Transverse colon (tissue), 4 donors: ENCODE measurements at regions not wholly inside any gene's neighbourhood (a gene's known extent, or its start where the extent isn't known, plus 50 kb on each side); places are given as distances from the start of the nearest gene placed in this dataset.

Source experiments
- DNase-seq: peaks from one replicate; pipeline ENCODE4 v3.0.0-alpha.2; 2019
- H3K27ac ChIP-seq, 4 donors: fragments of 200-600 bp; sonication (generic); 2 replicates each; pipeline ENCODE4 v1.5.1; 2016 to 2018; ENCODE audit warnings: inconsistent platforms in 4 of 4
- H3K27me3 ChIP-seq: fragments of 200-600 bp; sonication (generic); 2 replicates; pipeline ENCODE4 v1.5.1; 2017; ENCODE audit warnings: inconsistent platforms
- H3K36me3 ChIP-seq, 4 donors: fragments of 200-600 bp; sonication (generic); 2 replicates each; pipeline ENCODE4 v1.5.1; 2017 to 2019; ENCODE audit warnings: inconsistent platforms in 4 of 4
- H3K4me1 ChIP-seq, 4 donors: fragments of 200-600 bp; sonication (generic); 2 replicates each; pipeline ENCODE4 v1.5.1; 2017 to 2020; ENCODE audit warnings: inconsistent platforms in 4 of 4
- H3K4me3 ChIP-seq, 4 donors: fragments of 200-600 bp; sonication (generic); 1 replicate in 1 of 4; 2 replicates in 3 of 4; pipeline versions ENCODE4 v1.5.1 to v1.6.1; 2017 to 2019; ENCODE audit warnings: inconsistent platforms in 4 of 4
- H3K9me3 ChIP-seq, 2 donors: fragments of 200-600 bp; sonication (generic); 2 replicates each; pipeline ENCODE4 v1.5.1; 2017 to 2019; ENCODE audit warnings: inconsistent platforms in 2 of 2
- EP300 ChIP-seq: sonication (generic); formaldehyde crosslinking; IDR thresholded peaks from one replicate; pipeline ENCODE4 v1.6.1; 2017; ENCODE audit warnings: antibody characterized with exemption, low read depth
- POLR2A ChIP-seq: fragments of 450-650 bp; IDR thresholded peaks from one replicate; pipeline ENCODE4 v1.6.1; 2016; ENCODE audit warnings: antibody characterized with exemption, mild to moderate bottlenecking, moderate library complexity
- POLR2AphosphoS5 ChIP-seq, 3 donors: sonication (generic); formaldehyde crosslinking; IDR thresholded peaks; one replicate each; pipeline ENCODE4 v1.6.1; 2016; ENCODE audit warnings: antibody characterized with exemption in 3 of 3
- WGBS, 2 donors: methylation state at CpG; one replicate each; pipeline ENCODE4 v1.1.5; 2018; ENCODE audit warnings: low coverage in 1 of 2; 5-methylcytosine and 5-hydroxymethylcytosine counted together
- in situ Hi-C, 4 donors: fragments of 200-750 bp; cut with MboI; loops; one replicate each; pipeline versions ENCODE4 v1.15.0 to v1.15.1; 2017; ENCODE audit warnings: low sequenced_read_pairs in 3 of 4, low pct_ligation_motif_present in 1 of 4, low pct_unique_long_range_greater_than_20kb in 1 of 4
- intact Hi-C: fragments of 100-400 bp; cut with DNase I; formaldehyde crosslinking; loops from one replicate; pipeline ENCODE4 v1.15.1; 2023; ENCODE audit warnings: low total_unique reads
- TF ChIP-seq, protein P1 (sequence below), 5 experiments: fragments of 200-600 bp in 3 of 5; fragments of 450-650 bp in 2 of 5; sonication (generic) in 3 of 5; IDR thresholded peaks; 1 replicate in 2 of 5; 2 replicates in 3 of 5; pipeline ENCODE4 v1.5.1; 2016 to 2017; ENCODE audit warnings: antibody characterized with exemption in 5 of 5, inconsistent platforms in 3 of 5, mild to moderate bottlenecking in 2 of 5, moderate library complexity in 1 of 5

DNA sequence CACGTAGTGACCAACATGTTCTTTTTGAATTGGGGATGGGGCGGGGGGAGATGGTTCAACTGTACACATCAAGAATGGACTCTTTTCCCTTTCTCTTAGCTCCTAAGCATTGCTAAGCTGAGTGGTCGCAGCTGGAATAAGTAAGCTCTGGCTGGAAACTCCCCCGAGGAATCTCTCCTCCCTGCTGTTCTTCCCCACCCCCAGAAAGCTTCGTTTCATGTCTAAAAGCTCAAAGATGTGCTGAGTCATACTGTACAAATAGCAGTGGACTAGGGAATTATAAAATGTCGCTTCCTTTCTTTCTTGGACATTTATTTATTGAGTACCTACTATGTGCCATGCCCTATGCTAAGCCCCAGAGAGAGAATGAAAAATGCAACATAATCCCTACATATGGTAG lies 191.1 kb upstream of the ADO start:
- 59 to 72% methylated on average over 2 to 6 of the region's 6 CpGs for WGBS, 2 donors
- in situ Hi-C loops (loop anchor here in 1 of 4 donors (25.0 kb wide), 1 partner anchor 224 kb away; no protein-coding TSS in a partner anchor), intact Hi-C loops (no loop called here)

DNA sequence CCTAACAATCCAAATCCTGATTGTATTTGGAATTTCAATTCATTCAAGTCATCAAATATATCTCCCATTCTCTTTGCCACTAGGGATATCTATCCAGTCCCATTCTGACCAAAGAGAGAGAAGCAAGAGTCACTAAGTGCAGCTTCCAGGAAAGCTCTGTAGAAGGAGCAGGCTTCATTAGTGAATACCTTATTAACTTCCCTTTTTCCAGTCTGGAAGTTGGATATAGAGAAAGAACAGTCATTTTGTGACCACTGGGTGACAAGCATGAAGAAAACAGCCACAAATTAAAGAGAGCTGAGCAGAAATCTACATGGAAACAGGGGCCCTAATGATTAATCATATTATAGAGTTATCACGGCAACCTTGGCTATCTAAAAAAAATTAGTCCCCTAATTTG lies 190.7 kb upstream of the ADO start:
- WGBS, 2 donors = 85 to 88% methylated on average over 1 of the region's 1 CpG
- Histone ChIP-seq H3K27me3 (no peaks in the 10 kb centered on the region), H3K4me3 (no peak overlapping the region), H3K36me3 (no peaks in the 10 kb centered on the region), H3K9me3 (no peaks in the 10 kb centered on the region), H3K27ac (no peak overlapping the region), H3K4me1 (no peaks in the 10 kb centered on the region)
- intact Hi-C loops = no loop called here
- TF ChIP-seq POLR2A (no peak), POLR2AphosphoS5 (IDR thresholded peaks at IDR 0.05) (no peak), EP300 (no peak)
- TF ChIP-seq, protein P1, sequence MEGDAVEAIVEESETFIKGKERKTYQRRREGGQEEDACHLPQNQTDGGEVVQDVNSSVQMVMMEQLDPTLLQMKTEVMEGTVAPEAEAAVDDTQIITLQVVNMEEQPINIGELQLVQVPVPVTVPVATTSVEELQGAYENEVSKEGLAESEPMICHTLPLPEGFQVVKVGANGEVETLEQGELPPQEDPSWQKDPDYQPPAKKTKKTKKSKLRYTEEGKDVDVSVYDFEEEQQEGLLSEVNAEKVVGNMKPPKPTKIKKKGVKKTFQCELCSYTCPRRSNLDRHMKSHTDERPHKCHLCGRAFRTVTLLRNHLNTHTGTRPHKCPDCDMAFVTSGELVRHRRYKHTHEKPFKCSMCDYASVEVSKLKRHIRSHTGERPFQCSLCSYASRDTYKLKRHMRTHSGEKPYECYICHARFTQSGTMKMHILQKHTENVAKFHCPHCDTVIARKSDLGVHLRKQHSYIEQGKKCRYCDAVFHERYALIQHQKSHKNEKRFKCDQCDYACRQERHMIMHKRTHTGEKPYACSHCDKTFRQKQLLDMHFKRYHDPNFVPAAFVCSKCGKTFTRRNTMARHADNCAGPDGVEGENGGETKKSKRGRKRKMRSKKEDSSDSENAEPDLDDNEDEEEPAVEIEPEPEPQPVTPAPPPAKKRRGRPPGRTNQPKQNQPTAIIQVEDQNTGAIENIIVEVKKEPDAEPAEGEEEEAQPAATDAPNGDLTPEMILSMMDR (IDR thresholded peaks at IDR 0.05) = no peak
- in situ Hi-C loops = loop anchor here in 1 of 4 donors (25.0 kb wide), 1 partner anchor 223 kb away; no protein-coding TSS in a partner anchor
- DNase-seq = no peak

More for the DNA sequence above, 191.1 kb upstream of the ADO start:
- no peaks in the 10 kb centered on the region for H3K4me1 ChIP-seq
- DNase-seq = no peak
- no peak overlapping the region for H3K4me3 ChIP-seq
- H3K27me3 ChIP-seq = no peaks in the 10 kb centered on the region
- H3K36me3 ChIP-seq = no peaks in the 10 kb centered on the region
- H3K27ac ChIP-seq = no peak overlapping the region
- no peaks in the 10 kb centered on the region for H3K9me3 ChIP-seq
- no peak for TF ChIP-seq EP300
- TF ChIP-seq, protein P1 (IDR thresholded peaks at IDR 0.05) = no peak
- no peak for TF ChIP-seq POLR2AphosphoS5 (IDR thresholded peaks at IDR 0.05)

DNA sequence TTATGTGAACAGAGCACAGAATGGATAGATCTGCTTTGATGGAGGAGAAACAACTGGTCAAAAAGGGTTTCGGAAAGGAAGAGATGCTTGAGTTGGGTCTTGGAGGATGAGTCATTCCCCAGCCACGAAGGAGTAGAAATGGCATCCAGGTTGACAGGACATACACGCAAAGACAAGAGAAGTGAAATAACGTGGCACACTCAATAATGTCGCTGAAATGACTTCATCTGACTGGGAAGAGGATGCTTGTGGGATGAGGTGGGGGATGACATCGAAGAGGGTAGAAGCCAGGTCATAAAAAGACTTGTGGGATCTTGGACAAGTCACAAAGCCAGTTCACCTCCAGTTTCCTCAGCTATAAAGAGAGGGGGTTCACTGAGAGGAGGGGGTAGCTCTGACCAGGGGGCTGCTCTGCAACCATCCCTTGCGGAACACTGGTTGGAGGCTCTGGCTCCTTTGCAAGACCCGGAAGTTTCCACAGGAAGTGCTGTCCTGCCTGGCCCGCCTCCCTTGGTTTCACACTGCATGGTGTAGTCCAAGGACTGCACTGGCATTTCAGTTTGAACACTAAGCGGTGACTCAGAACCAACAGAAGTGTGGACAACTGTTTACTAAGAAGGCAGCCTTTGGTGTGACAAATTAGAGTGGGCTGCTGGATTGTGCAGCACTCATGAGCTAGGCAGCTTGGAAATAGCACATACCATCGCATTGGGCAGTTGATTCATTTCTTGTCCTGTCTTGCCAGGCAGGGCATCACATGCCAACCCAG lies 189.9 kb upstream of the ADO start:
- WGBS, 2 donors = 77 to 81% methylated on average over 6 to 11 of the region's 11 CpGs
- H3K36me3 ChIP-seq = no peaks in the 10 kb centered on the region
- DNase-seq = no peak
- no peaks in the 10 kb centered on the region for H3K9me3 ChIP-seq
- H3K4me3 ChIP-seq = no peak overlapping the region
- no peaks in the 10 kb centered on the region for H3K27me3 ChIP-seq
- in situ Hi-C loops = loop anchor here in 1 of 4 donors (25.0 kb wide), 1 partner anchor 223 kb away; no protein-coding TSS in a partner anchor
- intact Hi-C loops = no loop called here
- H3K27ac ChIP-seq = no peak overlapping the region
- H3K4me1 ChIP-seq = no peaks in the 10 kb centered on the region
- TF ChIP-seq POLR2AphosphoS5 (IDR thresholded peaks at IDR 0.05) (no peak), EP300 (no peak), POLR2A (no peak)
- TF ChIP-seq, protein P1 (IDR thresholded peaks at IDR 0.05) = no peak

DNA sequence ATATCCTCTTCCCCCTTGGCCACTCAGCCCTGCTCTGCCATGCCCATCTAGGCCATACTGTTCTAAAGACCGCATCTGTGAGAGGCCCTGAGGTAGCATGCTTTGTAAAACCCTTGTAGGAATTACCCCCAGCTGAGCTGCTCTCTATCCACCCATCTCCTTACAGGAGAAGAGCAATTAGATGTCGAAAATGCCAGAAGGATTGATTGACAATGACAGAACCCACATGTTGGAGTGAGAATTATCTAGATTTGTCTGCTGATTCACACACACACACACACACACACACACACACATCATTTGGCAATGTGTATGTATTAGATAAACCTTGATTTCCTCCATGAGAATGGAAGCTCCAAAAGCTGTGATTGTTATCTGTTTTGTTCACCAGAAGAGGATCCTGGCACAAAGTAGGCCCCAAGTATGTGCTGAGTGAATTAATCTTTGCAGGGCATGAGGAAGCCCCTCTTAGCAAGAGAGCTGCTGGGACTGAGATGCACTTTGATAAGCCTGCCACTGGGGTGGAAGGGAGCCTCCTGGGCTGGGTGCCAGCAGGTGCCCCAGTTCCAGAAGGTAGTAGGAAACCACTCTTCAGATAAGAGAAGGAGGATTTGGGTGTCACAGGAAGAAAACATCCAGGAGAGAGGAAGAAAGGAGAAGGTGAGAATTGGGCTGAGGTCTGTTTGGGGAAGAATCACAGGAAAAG lies 187.5 kb upstream of the ADO start:
- no peaks in the 10 kb centered on the region for H3K9me3 ChIP-seq
- H3K27me3 ChIP-seq = no peaks in the 10 kb centered on the region
- no peak overlapping the region for H3K27ac ChIP-seq
- intact Hi-C loops = no loop called here
- DNase-seq = no peak
- WGBS, 2 donors = 97% methylated on average over 2 of the region's 2 CpGs; no CpG with 5 or more reads in 1 of the 2 donors
- H3K36me3 ChIP-seq = no peaks in the 10 kb centered on the region
- TF ChIP-seq, protein P1 (IDR thresholded peaks at IDR 0.05) = no peak
- TF ChIP-seq POLR2AphosphoS5 (IDR thresholded peaks at IDR 0.05) (no peak), POLR2A (no peak), EP300 (no peak)
- no peaks in the 10 kb centered on the region for H3K4me1 ChIP-seq
- no peak overlapping the region for H3K4me3 ChIP-seq
- in situ Hi-C loops = loop anchor here in 1 of 4 donors (25.0 kb wide), 1 partner anchor 220 kb away; no protein-coding TSS in a partner anchor
